ENCODE measurements at regions not wholly inside any gene's neighbourhood (a gene's known extent, or its start where the extent isn't known, plus 50 kb on each side); places are given as distances from the start of the nearest gene placed in this dataset.

DNA sequence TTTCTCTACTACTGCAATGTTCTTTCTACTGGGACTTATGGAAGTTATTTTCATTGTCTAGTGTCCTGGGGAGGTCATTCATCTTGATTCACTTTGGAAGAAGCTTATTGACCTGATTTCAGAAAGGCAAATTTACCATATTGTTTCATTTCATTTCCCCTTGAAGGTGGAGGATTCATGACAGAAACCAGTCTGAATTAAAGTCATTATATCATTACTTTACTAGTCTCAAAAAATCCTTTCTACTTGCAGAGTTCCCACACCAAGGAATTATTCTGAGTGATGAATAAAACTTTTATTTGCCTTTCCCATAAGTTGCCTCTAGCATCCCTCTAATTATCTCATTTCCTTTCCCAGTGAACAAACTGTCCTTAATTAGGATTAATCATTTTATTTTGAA is 163.8 kb downstream of the RASSF9 start:
- TF ChIP-seq, protein P1, sequence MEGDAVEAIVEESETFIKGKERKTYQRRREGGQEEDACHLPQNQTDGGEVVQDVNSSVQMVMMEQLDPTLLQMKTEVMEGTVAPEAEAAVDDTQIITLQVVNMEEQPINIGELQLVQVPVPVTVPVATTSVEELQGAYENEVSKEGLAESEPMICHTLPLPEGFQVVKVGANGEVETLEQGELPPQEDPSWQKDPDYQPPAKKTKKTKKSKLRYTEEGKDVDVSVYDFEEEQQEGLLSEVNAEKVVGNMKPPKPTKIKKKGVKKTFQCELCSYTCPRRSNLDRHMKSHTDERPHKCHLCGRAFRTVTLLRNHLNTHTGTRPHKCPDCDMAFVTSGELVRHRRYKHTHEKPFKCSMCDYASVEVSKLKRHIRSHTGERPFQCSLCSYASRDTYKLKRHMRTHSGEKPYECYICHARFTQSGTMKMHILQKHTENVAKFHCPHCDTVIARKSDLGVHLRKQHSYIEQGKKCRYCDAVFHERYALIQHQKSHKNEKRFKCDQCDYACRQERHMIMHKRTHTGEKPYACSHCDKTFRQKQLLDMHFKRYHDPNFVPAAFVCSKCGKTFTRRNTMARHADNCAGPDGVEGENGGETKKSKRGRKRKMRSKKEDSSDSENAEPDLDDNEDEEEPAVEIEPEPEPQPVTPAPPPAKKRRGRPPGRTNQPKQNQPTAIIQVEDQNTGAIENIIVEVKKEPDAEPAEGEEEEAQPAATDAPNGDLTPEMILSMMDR (IDR thresholded peaks at IDR 0.05): no peak
- TF ChIP-seq POLR2AphosphoS2 (conservative IDR thresholded peaks at IDR 0.05; ENCODE audit: low read length) (no peak), MAX (IDR thresholded peaks at IDR 0.05) (no peak)
